Large intestine (tissue), 3 donors: ENCODE measurements at regions not wholly inside any gene's neighbourhood (a gene's known extent, or its start where the extent isn't known, plus 50 kb on each side); places are given as distances from the start of the nearest gene placed in this dataset.
"Not testable (repeated sequence)": the region's sequence is repeated elsewhere in the genome, so short reads cannot be mapped to it uniquely, and the experiment has no call there.

Experiments
- DNase-seq, 2 donors: peaks; one replicate each; pipeline versions ENCODE4 v3.0.0 to v3.0.0-alpha.2; 2013
- H3K27ac ChIP-seq: one replicate; pipeline ENCODE4 v1.5.1; 2013; ENCODE audit warnings: low read length
- H3K27me3 ChIP-seq: 2 replicates; pipeline ENCODE4 v1.6.1; 2013; ENCODE audit warnings: low read length; ENCODE audit not compliant: control insufficient read depth, insufficient read depth
- H3K36me3 ChIP-seq: 2 replicates; pipeline ENCODE4 v1.6.1; 2013; ENCODE audit warnings: low read length; ENCODE audit not compliant: control insufficient read depth, insufficient read depth
- H3K4me1 ChIP-seq: one replicate; pipeline ENCODE4 v1.6.1; 2013; ENCODE audit warnings: low read length; ENCODE audit not compliant: control insufficient read depth, insufficient read depth
- H3K4me3 ChIP-seq: one replicate; pipeline ENCODE4 v1.5.1; 2013; ENCODE audit warnings: low read length
- H3K9me3 ChIP-seq: one replicate; pipeline ENCODE4 v1.6.1; 2013; ENCODE audit warnings: mild to moderate bottlenecking, low read depth, low read length, moderate library complexity; ENCODE audit not compliant: control insufficient read depth
- WGBS: methylation state at CpG from one replicate; pipeline ENCODE4 v1.1.5; 2013; ENCODE audit warnings: low lambda C conversion rate; ENCODE audit not compliant: insufficient coverage; 5-methylcytosine and 5-hydroxymethylcytosine counted together

DNA sequence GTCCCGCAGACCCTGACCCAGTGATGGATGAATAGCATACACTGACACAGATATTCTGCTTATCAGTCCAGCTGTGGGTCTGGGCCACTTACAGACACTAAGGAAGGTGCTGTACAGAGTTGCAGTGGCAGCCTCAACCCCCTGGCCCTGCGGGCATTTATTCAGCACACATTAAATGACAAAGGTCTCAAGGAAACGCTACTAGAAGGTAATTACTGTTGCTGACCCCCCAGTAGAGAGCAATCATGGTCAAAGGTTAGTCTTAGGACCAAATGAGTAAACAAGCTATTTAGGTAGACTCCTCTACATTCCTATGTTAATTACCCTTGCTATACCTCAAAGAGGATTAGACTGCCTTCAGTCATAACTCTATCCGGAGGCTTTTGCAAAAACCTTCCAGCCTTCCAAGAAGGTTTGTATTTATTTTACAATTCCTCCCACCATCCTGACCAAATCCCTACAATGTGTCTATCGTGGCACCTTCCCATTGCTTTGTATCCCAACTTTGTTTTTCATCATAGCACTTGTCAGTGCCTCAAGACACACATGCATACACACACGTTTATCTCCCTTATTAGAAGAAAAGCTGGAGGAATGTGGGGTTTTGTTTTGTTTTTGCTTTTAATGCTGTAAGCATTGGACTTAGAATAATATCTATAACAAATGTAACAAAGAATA lies 227.9 kb downstream of the PYDC2 start:
- DNase-seq, result no peak
- Histone ChIP-seq H3K27me3 (no peaks in the 10 kb centered on the region), H3K4me1 (no peaks in the 10 kb centered on the region), H3K27ac (no peak overlapping the region), H3K4me3 (no peak overlapping the region), H3K9me3 (no peaks in the 10 kb centered on the region), H3K36me3 (no peaks in the 10 kb centered on the region)
- WGBS, result 33% methylated on average over 1 of the region's 6 CpGs

DNA sequence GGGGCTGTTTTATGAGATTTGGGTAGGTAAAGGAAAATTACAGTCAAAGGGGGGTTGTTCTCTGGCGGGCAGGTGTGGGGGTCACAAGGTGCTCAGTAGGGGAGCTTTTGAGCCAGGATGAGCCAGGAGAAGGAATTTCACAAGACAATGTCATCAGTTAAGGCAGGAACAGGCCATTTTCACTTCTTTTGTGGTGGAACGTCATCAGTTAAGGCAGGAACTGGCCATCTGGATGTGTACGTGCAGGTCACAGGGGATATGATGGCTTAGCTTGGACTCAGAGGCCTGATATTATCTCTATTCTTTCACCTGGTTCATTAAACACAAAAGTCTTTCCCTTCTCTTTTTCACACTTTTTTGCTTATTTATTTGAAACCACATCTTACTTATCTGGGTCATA lies 230.2 kb downstream of the PYDC2 start:
- no CpG with 5 or more reads among the region's 3 CpGs for WGBS
- not testable (repeated sequence) for H3K27ac ChIP-seq, DNase-seq, H3K4me1 ChIP-seq, H3K9me3 ChIP-seq, H3K4me3 ChIP-seq, H3K27me3 ChIP-seq, H3K36me3 ChIP-seq

DNA sequence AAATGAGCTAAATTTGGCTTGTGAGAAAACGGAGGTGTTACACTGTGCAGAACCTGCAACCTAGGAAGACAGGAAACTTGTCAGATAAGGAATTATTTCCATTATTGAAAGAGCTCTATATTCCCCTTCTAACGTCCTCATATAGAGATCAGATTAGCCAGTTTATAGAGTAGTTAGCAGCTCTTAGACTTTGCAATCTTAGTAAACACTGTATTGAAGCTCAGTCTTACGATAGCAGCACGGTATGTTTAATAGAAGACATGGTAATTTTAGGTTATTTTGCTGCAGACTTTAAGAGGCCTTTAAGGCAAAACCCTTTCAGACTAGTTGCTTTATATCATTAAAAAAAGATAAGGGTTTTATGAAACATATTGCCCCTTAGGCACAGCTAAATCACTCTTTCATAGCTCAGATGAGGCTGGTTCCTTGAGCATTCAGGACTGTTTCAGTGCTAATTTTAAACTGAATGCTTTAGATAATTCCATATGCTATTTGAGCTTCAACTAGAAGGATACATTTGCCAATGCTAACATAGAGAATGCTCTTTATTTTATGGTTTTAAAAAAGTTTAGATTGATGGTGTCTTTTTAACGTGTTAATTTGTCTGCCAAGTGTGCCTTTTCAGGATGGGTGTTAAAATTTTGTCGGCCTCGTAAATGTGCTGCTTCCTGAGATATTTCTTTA lies 234.3 kb downstream of the PYDC2 start:
- H3K4me1 ChIP-seq, result no peaks in the 10 kb centered on the region
- no peak overlapping the region for H3K4me3 ChIP-seq
- 49% methylated on average over 5 of the region's 7 CpGs for WGBS
- no peaks in the 10 kb centered on the region for H3K36me3 ChIP-seq
- no peaks in the 10 kb centered on the region for H3K27me3 ChIP-seq
- no peak for DNase-seq
- no peaks in the 10 kb centered on the region for H3K9me3 ChIP-seq
- no peak overlapping the region for H3K27ac ChIP-seq

DNA sequence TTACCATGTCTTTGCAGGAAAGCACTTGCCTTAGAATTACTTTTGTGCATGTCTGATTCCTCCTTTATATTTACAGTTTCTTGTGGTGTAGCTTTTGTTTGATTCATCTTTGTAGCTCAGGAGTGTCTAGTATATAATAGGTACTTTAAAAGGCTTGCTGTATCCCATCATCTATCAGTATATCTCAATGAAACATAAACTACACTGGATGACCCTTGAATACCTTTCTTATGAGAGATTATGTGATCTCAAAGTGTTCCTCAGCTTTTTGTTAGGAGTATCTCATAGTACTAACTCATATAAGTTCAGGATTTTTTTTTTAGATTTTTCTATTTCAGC lies 234.8 kb downstream of the PYDC2 start:
- H3K9me3 ChIP-seq, result no peaks in the 10 kb centered on the region
- H3K36me3 ChIP-seq, result no peaks in the 10 kb centered on the region
- DNase-seq, result no peak
- no peak overlapping the region for H3K4me3 ChIP-seq
- no peaks in the 10 kb centered on the region for H3K27me3 ChIP-seq
- H3K4me1 ChIP-seq, result no peaks in the 10 kb centered on the region
- H3K27ac ChIP-seq, result no peak overlapping the region

DNA sequence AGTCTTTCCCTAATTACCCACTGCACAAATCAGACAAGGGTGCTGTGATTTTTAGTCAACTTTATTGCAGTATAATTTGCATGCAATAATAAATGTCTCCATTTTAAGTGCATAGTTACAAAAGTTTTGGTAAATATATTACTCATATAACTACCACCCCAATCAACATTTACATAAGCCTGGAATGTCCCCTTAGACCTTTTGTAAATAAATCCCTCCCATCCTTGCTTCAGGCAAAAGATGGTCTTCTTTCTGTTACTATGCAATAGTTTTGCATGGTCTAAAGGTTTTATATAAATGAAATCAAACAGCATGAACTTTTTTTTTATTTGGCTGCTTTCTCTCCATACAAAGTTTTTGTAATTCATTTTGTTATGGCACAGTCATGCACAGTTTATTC lies 235.4 kb downstream of the PYDC2 start:
- Histone ChIP-seq H3K27me3 (no peaks in the 10 kb centered on the region), H3K27ac (no peak overlapping the region), H3K4me3 (no peak overlapping the region), H3K4me1 (no peaks in the 10 kb centered on the region), H3K9me3 (no peaks in the 10 kb centered on the region), H3K36me3 (no peaks in the 10 kb centered on the region)
- no peak for DNase-seq

DNA sequence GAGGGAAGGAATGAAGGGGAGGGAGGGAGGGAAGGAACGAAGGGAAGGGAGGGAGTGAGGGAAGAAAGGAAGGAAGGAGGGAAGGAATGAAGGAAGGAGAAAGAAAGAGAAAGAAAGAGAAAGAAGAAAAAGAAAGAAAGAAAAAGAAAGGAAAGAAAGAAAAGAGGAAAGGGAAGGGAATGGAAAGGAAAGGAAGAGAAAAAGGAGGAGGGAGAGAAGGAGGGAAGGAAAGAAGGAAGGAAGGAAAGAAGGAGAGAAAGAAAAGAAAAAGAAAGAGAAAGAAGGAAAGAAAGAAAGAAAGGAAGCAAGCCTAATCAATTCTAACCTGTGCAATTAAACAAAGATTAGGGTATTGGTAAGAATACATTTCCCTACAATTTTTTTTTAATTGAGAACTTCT lies 238.6 kb downstream of the PYDC2 start:
- WGBS, result 82% methylated on average over 1 of the region's 1 CpG

DNA sequence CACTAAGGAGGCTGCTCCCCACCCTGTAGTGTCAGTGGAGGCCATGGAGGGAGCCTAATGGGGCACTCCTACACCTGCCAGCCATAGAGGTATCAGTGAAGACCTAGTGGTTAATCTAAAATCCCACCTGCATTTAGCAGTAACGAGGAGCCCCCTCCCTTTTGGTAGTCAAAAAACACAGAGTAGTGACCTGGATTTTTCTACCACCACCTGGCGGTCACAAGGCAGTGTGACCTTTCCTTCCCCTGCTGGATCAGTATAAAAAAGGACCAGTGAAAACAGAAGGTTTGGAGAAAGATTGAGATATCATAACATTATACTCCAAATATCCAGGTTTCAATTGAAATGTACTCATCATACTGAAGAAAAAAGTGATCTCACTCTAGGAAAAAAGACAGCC lies 241.2 kb downstream of the PYDC2 start:
- no peaks in the 10 kb centered on the region for H3K27me3 ChIP-seq
- H3K27ac ChIP-seq, result no peak overlapping the region
- no peaks in the 10 kb centered on the region for H3K4me1 ChIP-seq
- peaks cover 4% of the 10 kb centered on the region for H3K9me3 ChIP-seq
- DNase-seq, result no peak
- H3K4me3 ChIP-seq, result no peak overlapping the region
- 89% methylated on average over 1 of the region's 2 CpGs for WGBS
- H3K36me3 ChIP-seq, result no peaks in the 10 kb centered on the region

More for the DNA sequence above, 238.6 kb downstream of the PYDC2 start:
- Histone ChIP-seq H3K4me1 (no peaks in the 10 kb centered on the region), H3K4me3 (no peak overlapping the region), H3K27me3 (no peaks in the 10 kb centered on the region), H3K27ac (no peak overlapping the region), H3K36me3 (no peaks in the 10 kb centered on the region), H3K9me3 (peaks cover 4% of the 10 kb centered on the region)
- no peak for DNase-seq

DNA sequence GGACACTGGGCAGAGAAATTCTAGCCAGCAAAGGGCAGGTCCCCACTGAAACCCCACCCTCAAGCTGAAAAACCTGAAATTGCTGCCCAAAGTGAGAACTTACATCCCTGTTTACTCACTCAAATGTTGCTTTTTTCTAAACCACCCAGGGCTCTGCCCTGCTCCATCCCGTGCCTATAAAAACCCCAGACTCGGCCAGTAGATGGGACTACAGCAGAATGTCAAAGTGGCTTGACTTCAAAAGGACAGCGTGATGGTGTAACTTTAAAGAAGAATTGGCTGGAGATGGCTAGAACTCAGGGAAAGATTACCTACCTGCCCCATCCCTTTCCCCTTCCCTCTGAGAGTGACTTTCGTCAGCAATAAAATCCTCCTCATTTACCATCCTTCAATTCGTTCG lies 246.9 kb downstream of the PYDC2 start:
- no peak for DNase-seq
- no peaks in the 10 kb centered on the region for H3K4me1 ChIP-seq
- H3K36me3 ChIP-seq, result no peaks in the 10 kb centered on the region
- WGBS, result 100% methylated on average over 1 of the region's 6 CpGs
- H3K9me3 ChIP-seq, result peaks cover 3% of the 10 kb centered on the region
- no peak overlapping the region for H3K27ac ChIP-seq
- H3K27me3 ChIP-seq, result no peaks in the 10 kb centered on the region
- H3K4me3 ChIP-seq, result no peak overlapping the region

DNA sequence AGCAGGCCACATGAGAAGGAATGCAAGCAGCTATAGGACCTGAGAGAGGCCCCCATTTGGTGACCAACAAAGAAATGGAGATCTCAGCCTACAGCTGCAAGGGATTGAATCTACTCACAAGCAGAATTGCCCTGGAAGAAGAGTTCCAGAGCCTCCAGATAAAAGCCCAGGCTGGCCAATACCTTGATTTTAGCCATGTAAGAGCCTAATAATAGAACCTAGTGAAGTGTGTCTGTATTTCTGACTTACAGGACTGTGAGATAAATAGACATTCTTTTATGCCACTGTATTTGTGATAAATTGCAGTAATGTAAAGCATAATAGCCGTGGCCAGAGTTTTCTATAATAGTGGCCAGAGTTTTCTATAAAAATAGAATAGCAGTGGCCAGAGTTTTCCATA lies 254.6 kb downstream of the PYDC2 start:
- Histone ChIP-seq H3K27ac (no peak overlapping the region), H3K4me3 (no peak overlapping the region), H3K36me3 (no peaks in the 10 kb centered on the region), H3K4me1 (no peaks in the 10 kb centered on the region), H3K27me3 (no peaks in the 10 kb centered on the region), H3K9me3 (no peaks in the 10 kb centered on the region)
- WGBS, result no CpG with 5 or more reads among the region's 1 CpG
- DNase-seq, result no peak

DNA sequence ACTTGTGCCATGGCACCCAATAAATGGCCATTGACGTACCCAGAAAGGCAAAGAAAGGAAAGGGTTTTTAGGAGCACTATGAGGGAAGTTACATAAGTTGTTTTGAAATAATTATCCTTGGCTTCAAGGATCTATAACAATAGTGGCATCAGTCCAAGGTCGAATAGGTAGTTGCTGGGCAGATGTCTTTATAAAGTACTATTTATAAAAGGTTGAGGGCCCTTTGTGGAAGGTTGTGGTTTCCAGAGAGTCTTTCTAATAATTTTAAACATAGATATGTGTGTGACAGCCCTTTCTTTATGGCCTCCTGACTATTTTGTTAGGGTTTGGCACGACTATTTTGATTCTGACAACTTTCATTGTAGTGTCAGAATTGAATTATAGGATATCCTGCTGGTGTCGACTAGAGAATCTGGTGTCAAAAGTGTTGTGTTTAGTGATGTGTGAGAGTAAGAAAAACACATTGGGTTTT lies 260.5 kb downstream of the PYDC2 start:
- H3K36me3 ChIP-seq, result no peaks in the 10 kb centered on the region
- no peaks in the 10 kb centered on the region for H3K9me3 ChIP-seq
- H3K4me3 ChIP-seq, result no peak overlapping the region
- no peaks in the 10 kb centered on the region for H3K27me3 ChIP-seq
- no peak for DNase-seq
- WGBS, result no CpG with 5 or more reads among the region's 4 CpGs
- H3K27ac ChIP-seq, result no peak overlapping the region
- no peaks in the 10 kb centered on the region for H3K4me1 ChIP-seq

DNA sequence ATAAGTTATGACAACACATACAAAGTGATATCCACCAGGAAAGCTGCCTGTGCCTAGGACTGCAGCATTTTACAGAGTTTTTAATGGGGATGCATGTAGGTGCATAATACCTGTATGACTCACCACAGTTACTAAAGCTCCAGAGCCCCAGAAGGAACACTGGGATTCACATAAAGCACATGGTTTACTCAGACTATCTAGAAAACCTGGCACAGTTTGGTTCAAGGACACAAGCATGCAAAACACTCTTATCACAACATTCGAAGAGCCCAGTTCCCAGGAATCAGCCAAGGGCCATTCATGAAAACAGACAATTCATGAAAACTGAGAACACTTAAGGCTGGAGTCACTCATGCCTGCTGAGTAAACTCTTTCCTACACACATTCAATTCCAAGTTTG lies 261.0 kb downstream of the PYDC2 start:
- Histone ChIP-seq H3K4me3 (no peak overlapping the region), H3K9me3 (no peaks in the 10 kb centered on the region), H3K4me1 (no peaks in the 10 kb centered on the region), H3K27ac (no peak overlapping the region), H3K36me3 (no peaks in the 10 kb centered on the region), H3K27me3 (no peaks in the 10 kb centered on the region)
- WGBS, result no CpG with 5 or more reads among the region's 1 CpG
- no peak for DNase-seq
